GM18907 (cell line): ENCODE measurements at regions not wholly inside any gene's neighbourhood (a gene's known extent, or its start where the extent isn't known, plus 50 kb on each side); places are given as distances from the start of the nearest gene placed in this dataset.
"Not testable (repeated sequence)": the region's sequence is repeated elsewhere in the genome, so short reads cannot be mapped to it uniquely, and the experiment has no call there.

Source experiments
- ATAC-seq: cut with Tn5 transposase; IDR thresholded peaks from one replicate; pipeline ENCODE4 v1.9.1; 2021; ENCODE audit warnings: mild to moderate bottlenecking, moderate library complexity; ENCODE audit not compliant: unreplicated experiment

GRCh38 chr1:104018922-104019674 lies 269.4 kb downstream of the AMY1C start:
- no peak for ATAC-seq

- no peak for ATAC-seq
Measured at GRCh38 chr1:104019675-104020049, 270.0 kb downstream of the AMY1C start.

GRCh38 chr1:104028416-104029035 lies 278.8 kb downstream of the AMY1C start:
- no peak for ATAC-seq

GRCh38 chr1:104029456-104029970 lies 279.8 kb downstream of the AMY1C start:
- no peak for ATAC-seq

GRCh38 chr1:104056786-104057185 lies 307.1 kb downstream of the AMY1C start:
- no peak for ATAC-seq

- ATAC-seq, result not testable (repeated sequence)
Measured at GRCh38 chr1:104057219-104057898, 307.7 kb downstream of the AMY1C start.

GRCh38 chr1:104061637-104062036 lies 311.9 kb downstream of the AMY1C start:
- ATAC-seq, result not testable (repeated sequence)

- ATAC-seq, result no peak
Measured at GRCh38 chr1:104064399-104064798, 314.7 kb downstream of the AMY1C start.

- ATAC-seq, result no peak
Measured at GRCh38 chr1:104072915-104073371, 323.2 kb downstream of the AMY1C start.

- no peak for ATAC-seq
Measured at GRCh38 chr1:104073463-104073902, 323.8 kb downstream of the AMY1C start.

- no peak for ATAC-seq
Measured at GRCh38 chr1:104082221-104082620, 332.5 kb downstream of the AMY1C start.

GRCh38 chr1:104084380-104084779 lies 334.7 kb downstream of the AMY1C start:
- no peak for ATAC-seq

GRCh38 chr1:104092698-104093097 lies 343.0 kb downstream of the AMY1C start:
- no peak for ATAC-seq

- no peak for ATAC-seq
Measured at GRCh38 chr1:104098837-104099236, 349.1 kb downstream of the AMY1C start.

- ATAC-seq, result no peak
Measured at GRCh38 chr1:104100115-104100514, 350.4 kb downstream of the AMY1C start.

- no peak for ATAC-seq
Measured at GRCh38 chr1:104105465-104105864, 355.8 kb downstream of the AMY1C start.

GRCh38 chr1:104120525-104120924 lies 370.8 kb downstream of the AMY1C start:
- no peak for ATAC-seq

- no peak for ATAC-seq
Measured at GRCh38 chr1:104121271-104121670, 371.6 kb downstream of the AMY1C start.

- ATAC-seq, result no peak
Measured at GRCh38 chr1:104125266-104125665, 375.6 kb downstream of the AMY1C start.

GRCh38 chr1:104125970-104126369 lies 376.3 kb downstream of the AMY1C start:
- ATAC-seq, result no peak

GRCh38 chr1:104132382-104132973 lies 382.8 kb downstream of the AMY1C start:
- ATAC-seq, result peak; percentile 79
